Body of pancreas (tissue), 4 donors: ENCODE measurements at regions not wholly inside any gene's neighbourhood (a gene's known extent, or its start where the extent isn't known, plus 50 kb on each side); places are given as distances from the start of the nearest gene placed in this dataset.

Experiments used
- ATAC-seq: fragments of 150-250 bp; one replicate; pipeline ENCODE4 v1.9.1; 2016
- DNase-seq, 4 donors: peaks; one replicate each; pipeline ENCODE4 v3.0.0-alpha.2; 2019
- H3K27ac ChIP-seq, 4 donors: fragments of 200-600 bp; sonication (generic); 1 replicate in 3 of 4; 2 replicates in 1 of 4; pipeline versions ENCODE4 v1.5.1 to v1.6.1; 2016 to 2019; ENCODE audit warnings: mild to moderate bottlenecking in 1 of 4, mixed read lengths in 1 of 4, moderate library complexity in 1 of 4
- H3K27me3 ChIP-seq, 2 donors: fragments of 200-600 bp; sonication (generic); one replicate each; pipeline ENCODE4 v1.6.0; 2016; ENCODE audit warnings: mild to moderate bottlenecking in 1 of 2
- H3K36me3 ChIP-seq, 2 donors: fragments of 200-600 bp; sonication (generic); replicated peaks in 1 of 2; 2 replicates each; pipeline ENCODE4 v1.5.1; 2016; ENCODE audit warnings: low read depth in 2 of 2; ENCODE audit not compliant: insufficient read depth in 1 of 2
- H3K4me1 ChIP-seq: fragments of 200-600 bp; sonication (generic); one replicate; pipeline ENCODE4 v1.6.0; 2016
- H3K4me3 ChIP-seq, 2 donors: fragments of 200-600 bp; sonication (generic); 1 replicate in 1 of 2; 2 replicates in 1 of 2; pipeline ENCODE4 v1.5.1; 2016 to 2019
- H3K9me3 ChIP-seq, 3 donors: fragments of 200-600 bp; sonication (generic); 1 replicate in 2 of 3; 2 replicates in 1 of 3; pipeline ENCODE4 v1.5.1; 2016
- CTCF ChIP-seq, 7 experiments: fragments of 450-650 bp in 4 of 7; fragments of 200-600 bp in 3 of 7; sonication (generic) in 3 of 7; IDR thresholded peaks; one replicate each; pipeline ENCODE4 v1.5.1; 2016 to 2019; ENCODE audit warnings: antibody characterized with exemption in 7 of 7
- POLR2A ChIP-seq, 3 donors: fragments of 450-650 bp; IDR thresholded peaks; one replicate each; pipeline ENCODE4 v1.6.1; 2016; ENCODE audit warnings: antibody characterized with exemption in 3 of 3, mild to moderate bottlenecking in 2 of 3
- WGBS, 2 donors: methylation state at CpG; one replicate each; pipeline ENCODE4 v1.1.5; 2017; 5-methylcytosine and 5-hydroxymethylcytosine counted together
- intact Hi-C: fragments of 100-400 bp; cut with DNase I; formaldehyde crosslinking; loops from one replicate; pipeline ENCODE4 v1.15.1; 2023

GRCh38 chr15:53880357-53880756 is 97.9 kb upstream of the UNC13C start:
- no peak for ATAC-seq
- TF ChIP-seq CTCF (IDR thresholded peaks at IDR 0.05): no peak
- no peak for TF ChIP-seq POLR2A (IDR thresholded peaks at IDR 0.05)
- Histone ChIP-seq H3K9me3 (no peaks in the 10 kb centered on the region), H3K36me3 (no peaks in the 10 kb centered on the region), H3K4me3 (no peak overlapping the region), H3K27me3 (no peaks in the 10 kb centered on the region), H3K4me1 (no peaks in the 10 kb centered on the region), H3K27ac (no peak overlapping the region)
- WGBS, 2 donors: 33 to 39% methylated on average over 8 of the region's 8 CpGs
- intact Hi-C loops: no loop called here
- no peak for DNase-seq

GRCh38 chr15:53875711-53876110 is 102.5 kb upstream of the UNC13C start:
- TF ChIP-seq CTCF (IDR thresholded peaks at IDR 0.05): no peak
- Histone ChIP-seq H3K36me3 (no peaks in the 10 kb centered on the region), H3K4me1 (no peaks in the 10 kb centered on the region), H3K9me3 (no peaks in the 10 kb centered on the region), H3K4me3 (no peak overlapping the region), H3K27me3 (no peaks in the 10 kb centered on the region), H3K27ac (no peak overlapping the region)
- DNase-seq (no peak), ATAC-seq (no peak)
- 45 to 49% methylated on average over 2 of the region's 2 CpGs for WGBS, 2 donors
- intact Hi-C loops: no loop called here

GRCh38 chr15:53875139-53875538 is 103.1 kb upstream of the UNC13C start:
- H3K27me3 ChIP-seq: no peaks in the 10 kb centered on the region
- ATAC-seq (no peak), DNase-seq (no peak)
- H3K4me3 ChIP-seq: no peak overlapping the region
- intact Hi-C loops: no loop called here
- H3K9me3 ChIP-seq: no peaks in the 10 kb centered on the region
- H3K27ac ChIP-seq: no peak overlapping the region
- WGBS, 2 donors: 90 to 100% methylated on average over 1 of the region's 1 CpG
- no peaks in the 10 kb centered on the region for H3K4me1 ChIP-seq
- TF ChIP-seq POLR2A (IDR thresholded peaks at IDR 0.05): no peak
- no peak for TF ChIP-seq CTCF (IDR thresholded peaks at IDR 0.05)
- no peaks in the 10 kb centered on the region for H3K36me3 ChIP-seq

GRCh38 chr15:53872410-53872809 is 105.8 kb upstream of the UNC13C start:
- Histone ChIP-seq H3K4me1 (no peaks in the 10 kb centered on the region), H3K27ac (no peak overlapping the region), H3K9me3 (no peaks in the 10 kb centered on the region), H3K36me3 (no peaks in the 10 kb centered on the region), H3K27me3 (no peaks in the 10 kb centered on the region), H3K4me3 (no peak overlapping the region)
- intact Hi-C loops: no loop called here
- DNase-seq (no peak), ATAC-seq (no peak)
- WGBS, 2 donors: 55 to 65% methylated on average over 2 of the region's 2 CpGs
- TF ChIP-seq CTCF (IDR thresholded peaks at IDR 0.05): no peak
- TF ChIP-seq POLR2A (IDR thresholded peaks at IDR 0.05): no peak

GRCh38 chr15:53869806-53870073 is 108.5 kb upstream of the UNC13C start:
- Histone ChIP-seq H3K36me3 (no peaks in the 10 kb centered on the region), H3K4me1 (no peaks in the 10 kb centered on the region), H3K27ac (no peak overlapping the region), H3K9me3 (no peaks in the 10 kb centered on the region), H3K27me3 (no peaks in the 10 kb centered on the region), H3K4me3 (no peak overlapping the region)
- DNase-seq (no peak), ATAC-seq (no peak)
- WGBS, 2 donors: 47 to 65% methylated on average over 1 of the region's 1 CpG
- intact Hi-C loops: no loop called here
- TF ChIP-seq POLR2A (IDR thresholded peaks at IDR 0.05): no peak
- no peak for TF ChIP-seq CTCF (IDR thresholded peaks at IDR 0.05)
